HG02870 (cell line): ENCODE measurements at regions not wholly inside any gene's neighbourhood (a gene's known extent, or its start where the extent isn't known, plus 50 kb on each side); places are given as distances from the start of the nearest gene placed in this dataset.
"Not testable (repeated sequence)": the region's sequence is repeated elsewhere in the genome, so short reads cannot be mapped to it uniquely, and the experiment has no call there.

ENCODE experiments used
- ATAC-seq: cut with Tn5 transposase; IDR thresholded peaks from one replicate; pipeline ENCODE4 v1.9.1; 2021; ENCODE audit warnings: mild to moderate bottlenecking, moderate library complexity; ENCODE audit not compliant: unreplicated experiment

DNA sequence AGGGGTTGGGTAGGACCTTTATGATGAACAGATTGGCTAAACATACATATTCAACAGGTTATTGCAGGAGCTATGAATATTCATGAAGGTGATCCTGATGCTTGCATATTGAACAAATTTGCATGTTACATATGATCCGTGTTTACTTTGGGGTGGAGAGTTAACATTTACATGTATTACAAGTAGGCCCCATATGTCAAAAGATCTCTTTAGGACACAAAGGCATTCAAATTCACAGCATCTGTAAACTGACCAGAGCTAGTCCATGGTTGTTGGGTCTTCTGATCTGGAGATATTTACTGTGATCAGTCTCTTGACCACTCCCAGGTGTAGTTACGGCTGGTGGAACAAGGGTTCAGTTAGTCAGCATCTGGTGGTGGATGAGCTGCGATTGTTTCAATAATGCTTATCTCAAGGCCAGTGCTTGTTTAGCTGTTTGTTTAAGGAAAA lies 80.4 kb downstream of the PMAIP1 start:
- no peak for ATAC-seq

- ATAC-seq = no peak
Observed at GRCh38 chr18:59971871-59972428, 72.2 kb downstream of the PMAIP1 start.

GRCh38 chr18:59971144-59971543 lies 71.3 kb downstream of the PMAIP1 start:
- peak; percentile 75 for ATAC-seq

DNA sequence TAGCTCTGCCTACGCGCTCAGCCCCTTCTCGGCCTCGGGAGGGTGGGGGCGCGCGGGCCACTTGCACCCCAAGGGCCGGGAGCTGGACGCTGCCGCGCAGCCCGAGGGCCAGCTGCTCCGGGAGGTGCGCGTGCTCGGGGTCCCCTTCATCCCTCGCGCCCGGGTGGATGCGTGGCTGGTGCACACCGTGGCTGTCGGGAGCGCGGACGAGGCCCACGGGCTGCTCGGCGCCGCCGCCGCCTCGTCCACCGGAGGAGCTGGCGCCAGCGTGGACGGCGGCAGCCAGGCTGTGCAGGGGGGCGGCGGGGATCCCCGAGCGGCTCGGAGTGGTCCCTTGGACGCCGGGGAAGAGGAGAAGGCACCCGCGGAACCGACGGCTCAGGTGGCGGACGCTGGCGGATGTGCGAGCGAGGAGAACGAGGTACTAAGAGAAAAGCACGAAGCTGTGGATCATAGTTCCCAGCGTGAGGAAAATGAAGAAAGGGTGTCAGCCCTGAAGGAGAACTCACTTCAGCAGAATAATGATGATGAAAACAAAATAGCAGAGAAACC lies 69.8 kb downstream of the PMAIP1 start:
- not testable (repeated sequence) for ATAC-seq

DNA sequence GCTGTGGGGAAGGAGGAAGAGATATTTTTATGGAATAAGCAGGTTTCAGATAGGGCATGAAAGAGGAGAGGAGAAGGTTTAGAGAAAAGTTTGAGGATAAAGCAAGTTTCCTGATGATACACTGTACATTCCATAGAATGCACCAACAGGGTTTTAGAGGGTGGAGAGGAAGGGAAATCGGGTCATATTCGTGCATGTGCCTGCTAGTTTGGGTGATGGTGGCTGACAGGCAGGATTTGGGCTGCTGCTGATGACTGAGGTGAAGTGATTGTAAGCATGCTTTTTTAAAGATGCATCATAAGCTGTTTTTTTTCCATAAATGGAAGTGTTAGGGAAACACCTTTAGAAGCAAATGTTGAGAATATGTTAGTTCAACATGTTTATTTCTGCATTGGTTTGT lies 68.8 kb downstream of the PMAIP1 start:
- no peak for ATAC-seq

DNA sequence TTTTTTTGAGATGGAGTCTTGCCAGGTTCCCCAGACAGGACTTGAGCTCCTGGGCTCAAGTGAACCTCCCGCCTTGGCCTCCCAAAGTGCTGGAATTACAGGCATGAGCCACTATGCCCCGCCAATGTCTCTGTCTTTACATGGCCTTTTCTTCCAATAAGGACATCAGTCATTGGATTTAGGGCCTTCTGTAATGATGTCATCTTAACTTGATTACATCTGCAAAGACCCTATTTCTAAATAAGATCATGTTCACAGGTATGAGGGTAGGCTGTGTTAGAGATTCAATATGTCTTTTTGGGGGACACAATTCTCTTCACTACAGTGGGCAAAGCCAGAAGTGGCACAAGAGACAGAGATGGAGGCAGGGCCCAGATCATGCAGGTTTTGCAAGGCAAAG lies 68.1 kb downstream of the PMAIP1 start:
- ATAC-seq = no peak

GRCh38 chr18:59966913-59967312 lies 67.1 kb downstream of the PMAIP1 start:
- ATAC-seq = no peak

DNA sequence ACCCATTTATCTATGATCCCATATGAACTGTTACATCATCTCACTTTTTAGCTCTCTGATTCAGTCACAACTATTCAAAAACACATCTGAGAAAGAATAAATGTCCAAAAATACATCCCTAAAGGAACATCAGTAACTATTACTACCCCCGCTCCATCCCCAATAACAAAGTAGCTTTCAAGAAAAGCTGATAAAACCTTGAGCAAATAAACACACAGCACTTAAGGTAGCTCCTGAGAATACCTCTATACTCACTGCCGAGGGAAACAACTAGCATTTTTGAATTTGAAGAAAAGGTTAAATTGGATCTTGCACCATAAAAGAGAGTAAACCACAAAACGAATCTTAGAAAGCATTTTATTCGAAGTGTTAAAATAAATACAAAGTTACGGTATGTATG lies 63.4 kb downstream of the PMAIP1 start:
- ATAC-seq = no peak

DNA sequence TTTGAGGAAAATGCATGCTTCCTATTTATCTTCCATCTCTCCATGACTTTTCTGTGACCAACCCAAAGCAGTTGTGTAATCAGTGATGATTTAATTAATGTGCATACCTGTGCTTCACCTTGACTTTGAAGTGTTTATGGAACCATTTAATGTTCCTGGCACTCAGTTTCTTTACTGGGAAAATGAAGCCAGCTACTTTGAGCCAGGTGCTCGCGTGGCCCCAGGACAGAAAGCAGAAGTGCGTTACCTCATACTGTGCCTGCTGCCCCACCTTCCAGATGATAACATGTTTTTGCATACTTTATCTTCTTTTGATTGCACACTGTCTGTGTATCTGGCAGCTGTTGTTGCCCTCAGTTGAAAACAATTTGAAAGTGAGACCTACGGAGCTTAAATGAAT lies 61.3 kb downstream of the PMAIP1 start:
- ATAC-seq = peak; percentile 90

GRCh38 chr18:59960272-59960671 lies 60.5 kb downstream of the PMAIP1 start:
- ATAC-seq = no peak

DNA sequence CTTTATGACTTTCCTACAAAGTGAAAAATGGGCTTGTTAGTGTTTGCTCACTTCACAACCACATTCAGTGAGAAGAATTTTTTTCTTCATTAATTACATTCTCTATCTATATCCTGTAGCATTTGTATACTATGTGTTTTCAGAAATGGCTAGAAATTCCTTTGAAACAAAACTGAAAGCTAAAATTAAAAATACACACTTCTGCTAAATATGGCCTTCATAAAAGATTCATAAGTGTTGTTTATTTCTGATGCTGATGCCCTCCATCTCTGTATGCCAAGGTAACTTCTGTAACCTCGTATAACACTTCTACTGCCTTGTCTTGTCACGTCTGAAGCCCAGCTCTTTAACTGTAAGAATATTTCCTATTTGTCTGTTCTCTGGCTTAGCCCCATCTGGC lies 59.8 kb downstream of the PMAIP1 start:
- no peak for ATAC-seq

DNA sequence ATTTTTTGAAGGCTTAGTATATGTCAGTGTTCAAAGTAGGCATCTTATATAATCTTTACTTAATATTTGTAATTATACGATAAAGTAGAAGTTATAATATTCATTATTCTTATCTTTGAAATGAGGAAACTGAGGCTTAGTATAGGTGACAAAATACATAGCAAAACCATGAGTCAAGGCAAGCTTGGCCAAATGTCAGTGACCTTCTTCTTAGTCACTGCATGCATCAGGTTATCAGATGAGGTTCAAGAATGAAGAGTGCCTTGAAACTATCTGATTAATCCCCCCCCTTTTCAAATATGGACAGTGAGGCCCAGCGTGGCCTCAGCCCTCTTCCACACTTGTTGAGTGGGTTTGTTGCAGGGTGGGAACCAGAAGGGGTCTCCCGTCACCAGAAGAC lies 59.3 kb downstream of the PMAIP1 start:
- ATAC-seq = no peak

- no peak for ATAC-seq
Observed at GRCh38 chr18:59957957-59958356, 58.2 kb downstream of the PMAIP1 start.

- ATAC-seq = no peak
Observed at GRCh38 chr18:59954755-59955156, 55.0 kb downstream of the PMAIP1 start.

GRCh38 chr18:59954241-59954640 lies 54.4 kb downstream of the PMAIP1 start:
- no peak for ATAC-seq
